Colonic mucosa (tissue), 4 donors: ENCODE measurements at regions not wholly inside any gene's neighbourhood (a gene's known extent, or its start where the extent isn't known, plus 50 kb on each side); places are given as distances from the start of the nearest gene placed in this dataset.

Experiments used
- DNase-seq: peaks from one replicate; pipeline ENCODE4 v3.0.0-alpha.2; 2020
- H3K27ac ChIP-seq: fragments of 200-600 bp; one replicate; pipeline ENCODE4 v1.8.0; 2021
- H3K27me3 ChIP-seq: fragments of 200-600 bp; one replicate; pipeline ENCODE4 v1.8.0; 2021
- H3K36me3 ChIP-seq: fragments of 200-600 bp; one replicate; pipeline ENCODE4 v1.8.0; 2021
- H3K4me1 ChIP-seq: fragments of 200-600 bp; one replicate; pipeline ENCODE4 v1.8.0; 2021; ENCODE audit warnings: mild to moderate bottlenecking
- H3K4me3 ChIP-seq: fragments of 200-600 bp; one replicate; pipeline ENCODE4 v1.8.0; 2021
- H3K9ac ChIP-seq, 2 donors: one replicate each; pipeline ENCODE4 v1.7.0; 2013; ENCODE audit warnings: control low read depth in 2 of 2, low read depth in 2 of 2, low read length in 2 of 2
- H3K9me3 ChIP-seq: fragments of 200-600 bp; one replicate; pipeline ENCODE4 v1.8.0; 2021
- intact Hi-C: fragments of 100-400 bp; cut with DNase I; formaldehyde crosslinking; loops from one replicate; pipeline ENCODE4 v1.14.1; 2022
- TF ChIP-seq, protein P1 (sequence below): fragments of 200-600 bp; IDR thresholded peaks from one replicate; pipeline ENCODE4 v1.8.0; 2022; ENCODE audit warnings: antibody characterized with exemption, mild to moderate bottlenecking
- donor health status: healthy.
- donor health status: DM: no; HTN: no; CAD: no.
- donor health status: DM: no; HTN: no; CAD: no.

DNA sequence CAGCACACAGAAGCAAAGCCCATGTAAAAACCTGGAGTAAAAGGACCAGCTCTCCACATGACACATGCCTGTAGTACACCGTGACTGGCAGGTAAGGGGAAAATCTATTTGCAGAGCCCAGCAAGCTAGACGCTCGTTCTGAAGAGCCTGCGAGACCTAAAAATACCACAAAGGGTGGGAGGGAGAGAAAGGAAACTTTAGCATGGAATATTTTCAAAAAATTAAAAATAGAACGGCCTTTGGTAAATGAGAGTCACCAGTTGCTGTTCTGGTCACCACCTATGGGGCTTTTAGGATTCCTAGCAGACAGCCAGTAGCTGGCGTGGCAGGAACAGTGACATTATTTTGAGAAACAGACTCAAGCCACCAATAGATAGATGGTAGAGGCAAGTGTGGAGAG lies 115.5 kb downstream of the MID1IP1 start:
- no peak overlapping the region for H3K27ac ChIP-seq
- TF ChIP-seq, protein P1, sequence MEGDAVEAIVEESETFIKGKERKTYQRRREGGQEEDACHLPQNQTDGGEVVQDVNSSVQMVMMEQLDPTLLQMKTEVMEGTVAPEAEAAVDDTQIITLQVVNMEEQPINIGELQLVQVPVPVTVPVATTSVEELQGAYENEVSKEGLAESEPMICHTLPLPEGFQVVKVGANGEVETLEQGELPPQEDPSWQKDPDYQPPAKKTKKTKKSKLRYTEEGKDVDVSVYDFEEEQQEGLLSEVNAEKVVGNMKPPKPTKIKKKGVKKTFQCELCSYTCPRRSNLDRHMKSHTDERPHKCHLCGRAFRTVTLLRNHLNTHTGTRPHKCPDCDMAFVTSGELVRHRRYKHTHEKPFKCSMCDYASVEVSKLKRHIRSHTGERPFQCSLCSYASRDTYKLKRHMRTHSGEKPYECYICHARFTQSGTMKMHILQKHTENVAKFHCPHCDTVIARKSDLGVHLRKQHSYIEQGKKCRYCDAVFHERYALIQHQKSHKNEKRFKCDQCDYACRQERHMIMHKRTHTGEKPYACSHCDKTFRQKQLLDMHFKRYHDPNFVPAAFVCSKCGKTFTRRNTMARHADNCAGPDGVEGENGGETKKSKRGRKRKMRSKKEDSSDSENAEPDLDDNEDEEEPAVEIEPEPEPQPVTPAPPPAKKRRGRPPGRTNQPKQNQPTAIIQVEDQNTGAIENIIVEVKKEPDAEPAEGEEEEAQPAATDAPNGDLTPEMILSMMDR = no peak
- H3K27me3 ChIP-seq = no peaks in the 10 kb centered on the region
- no peak overlapping the region for H3K4me3 ChIP-seq
- DNase-seq = no peak
- intact Hi-C loops = no loop called here
- H3K36me3 ChIP-seq = no peaks in the 10 kb centered on the region
- H3K9me3 ChIP-seq = no peaks in the 10 kb centered on the region
- H3K4me1 ChIP-seq = no peaks in the 10 kb centered on the region
- no peak overlapping the region for H3K9ac ChIP-seq

GRCh38 chrX:38917954-38918353 lies 116.7 kb downstream of the MID1IP1 start:
- H3K4me3 ChIP-seq = no peak overlapping the region
- H3K36me3 ChIP-seq = no peaks in the 10 kb centered on the region
- H3K9ac ChIP-seq = no peak overlapping the region
- no peaks in the 10 kb centered on the region for H3K4me1 ChIP-seq
- H3K27me3 ChIP-seq = no peaks in the 10 kb centered on the region
- TF ChIP-seq, protein P1 = no peak
- intact Hi-C loops = no loop called here
- no peaks in the 10 kb centered on the region for H3K9me3 ChIP-seq
- H3K27ac ChIP-seq = no peak overlapping the region
- DNase-seq = no peak

DNA sequence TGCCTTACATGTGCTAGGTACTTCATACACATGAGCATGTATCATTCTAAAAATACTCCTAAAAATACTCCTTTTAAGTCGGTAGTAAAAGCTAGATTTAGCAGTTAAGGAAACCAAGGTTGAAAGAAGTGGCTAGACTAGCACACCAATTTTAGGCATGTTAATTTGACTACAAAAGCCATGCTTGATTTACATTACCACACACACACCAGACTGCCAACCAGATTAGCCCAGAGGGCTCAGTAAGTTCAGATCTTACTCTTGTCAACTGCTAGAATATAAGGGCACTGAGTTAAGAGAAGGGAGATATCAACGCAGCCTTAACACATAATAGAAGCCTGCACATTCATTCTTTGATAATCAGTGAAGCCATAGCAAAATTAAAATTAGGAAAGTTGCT lies 117.9 kb downstream of the MID1IP1 start:
- H3K9me3 ChIP-seq = no peaks in the 10 kb centered on the region
- H3K36me3 ChIP-seq = no peaks in the 10 kb centered on the region
- TF ChIP-seq, protein P1 = no peak
- H3K9ac ChIP-seq = no peak overlapping the region
- H3K4me1 ChIP-seq = no peaks in the 10 kb centered on the region
- H3K27ac ChIP-seq = no peak overlapping the region
- no peak overlapping the region for H3K4me3 ChIP-seq
- no peaks in the 10 kb centered on the region for H3K27me3 ChIP-seq
- intact Hi-C loops = no loop called here
- DNase-seq = no peak

GRCh38 chrX:38919853-38920528 lies 118.7 kb downstream of the MID1IP1 start:
- no peak overlapping the region for H3K27ac ChIP-seq
- no peak overlapping the region for H3K9ac ChIP-seq
- no peaks in the 10 kb centered on the region for H3K27me3 ChIP-seq
- TF ChIP-seq, protein P1 = no peak
- H3K9me3 ChIP-seq = no peaks in the 10 kb centered on the region
- no peaks in the 10 kb centered on the region for H3K4me1 ChIP-seq
- no peak for DNase-seq
- no peak overlapping the region for H3K4me3 ChIP-seq
- no peaks in the 10 kb centered on the region for H3K36me3 ChIP-seq
- intact Hi-C loops = no loop called here

DNA sequence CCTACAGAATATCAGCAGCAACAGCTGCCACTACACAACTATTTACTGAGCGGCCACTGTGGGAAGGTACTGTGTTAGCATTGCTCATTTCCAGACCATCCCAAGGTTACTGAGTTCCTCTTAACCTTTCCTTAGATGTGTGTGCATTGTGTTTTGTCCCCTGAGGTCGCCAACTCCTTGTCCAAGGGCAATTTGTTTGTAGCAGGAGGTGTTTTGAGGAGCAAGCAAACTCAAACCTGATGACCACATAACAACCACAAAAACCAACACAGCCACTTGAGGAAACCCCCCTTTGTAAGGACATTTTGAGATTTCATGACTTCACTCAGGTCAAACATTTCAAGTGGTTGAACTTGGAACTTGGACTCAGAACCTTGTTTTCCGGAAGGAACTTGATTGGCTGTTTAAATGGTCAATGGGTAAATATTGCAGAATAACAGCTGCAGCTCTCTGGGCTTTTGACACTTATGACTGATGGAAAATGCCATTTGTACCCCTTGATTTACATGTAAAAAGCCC lies 122.3 kb downstream of the MID1IP1 start:
- DNase-seq = no peak
- no peaks in the 10 kb centered on the region for H3K36me3 ChIP-seq
- no peak overlapping the region for H3K27ac ChIP-seq
- intact Hi-C loops = no loop called here
- no peaks in the 10 kb centered on the region for H3K27me3 ChIP-seq
- H3K9ac ChIP-seq = no peak overlapping the region
- no peak overlapping the region for H3K4me3 ChIP-seq
- no peaks in the 10 kb centered on the region for H3K9me3 ChIP-seq
- TF ChIP-seq, protein P1 = no peak
- no peaks in the 10 kb centered on the region for H3K4me1 ChIP-seq
